GM23338 (cell line): ENCODE measurements at regions not wholly inside any gene's neighbourhood (a gene's known extent, or its start where the extent isn't known, plus 50 kb on each side); places are given as distances from the start of the nearest gene placed in this dataset.

ENCODE experiments used
- ATAC-seq: fragments of 200-7000 bp; cut with Tn5 transposase; 3 replicates; pipeline ENCODE4 v1.9.1; 2020
- DNase-seq: peaks from one replicate; pipeline ENCODE4 v3.0.0-alpha.2; 2015; ENCODE audit warnings: low spot score
- H2AFZ ChIP-seq: fragments of 200-600 bp; sonication (generic); 2 replicates; pipeline ENCODE4 v1.8.0; 2016; ENCODE audit warnings: antibody characterized with exemption, mild to moderate bottlenecking, moderate library complexity
- H3F3A ChIP-seq: fragments of 200-600 bp; sonication (generic); replicated peaks from 2 replicates; pipeline ENCODE4 v1.8.0; 2017; ENCODE audit warnings: antibody characterized with exemption, mixed run types, low read depth
- H3K27ac ChIP-seq: fragments of 200-600 bp; sonication (generic); 2 replicates; pipeline ENCODE4 v1.6.1; 2016; ENCODE audit warnings: low read depth
- H3K27me3 ChIP-seq: fragments of 200-600 bp; sonication (generic); 2 replicates; pipeline ENCODE4 v1.8.0; 2016; ENCODE audit warnings: mild to moderate bottlenecking, mixed run types, moderate library complexity; ENCODE audit not compliant: insufficient read depth
- H3K36me3 ChIP-seq: fragments of 200-600 bp; sonication (generic); 2 replicates; pipeline ENCODE4 v1.8.0; 2016; ENCODE audit warnings: mild to moderate bottlenecking; ENCODE audit not compliant: insufficient read depth
- H3K4me1 ChIP-seq: fragments of 200-600 bp; sonication (generic); 2 replicates; pipeline ENCODE4 v1.8.0; 2016; ENCODE audit warnings: mild to moderate bottlenecking, moderate library complexity; ENCODE audit not compliant: insufficient read depth
- H3K4me2 ChIP-seq: fragments of 200-600 bp; sonication (generic); 2 replicates; pipeline ENCODE4 v1.7.1; 2017; ENCODE audit warnings: mixed run types
- H3K4me3 ChIP-seq: fragments of 200-600 bp; sonication (generic); 2 replicates; pipeline ENCODE4 v1.6.1; 2016; ENCODE audit warnings: mixed run types
- H3K79me2 ChIP-seq: fragments of 200-600 bp; sonication (generic); replicated peaks from 2 replicates; pipeline ENCODE4 v1.8.0; 2017; ENCODE audit warnings: mild to moderate bottlenecking; ENCODE audit not compliant: insufficient read depth
- H3K9me2 ChIP-seq: fragments of 200-600 bp; sonication (generic); 2 replicates; pipeline ENCODE4 v1.8.0; 2017; ENCODE audit not compliant: insufficient read depth
- H4K20me1 ChIP-seq: fragments of 200-600 bp; sonication (generic); replicated peaks from 2 replicates; pipeline ENCODE4 v1.8.0; 2017; ENCODE audit warnings: mild to moderate bottlenecking; ENCODE audit not compliant: insufficient read depth
- H3K27ac Mint-ChIP-seq: 2 replicates; pipeline ENCODE4 v1.8.0; 2020; ENCODE audit warnings: inconsistent platforms, mild to moderate bottlenecking, moderate library complexity, mixed read lengths
- H3K27me3 Mint-ChIP-seq: 3 replicates; pipeline ENCODE4 v1.8.0; 2022; ENCODE audit warnings: low read depth, mild to moderate bottlenecking, moderate library complexity, mixed read lengths, inconsistent platforms; ENCODE audit not compliant: insufficient read depth, poor library complexity
- H3K36me3 Mint-ChIP-seq: 3 replicates; pipeline ENCODE4 v1.8.0; 2021; ENCODE audit warnings: low read depth, mild to moderate bottlenecking, inconsistent platforms, moderate library complexity, mixed read lengths
- H3K4me1 Mint-ChIP-seq: 3 replicates; pipeline ENCODE4 v1.8.0; 2020; ENCODE audit warnings: mild to moderate bottlenecking, inconsistent platforms, mixed read lengths
- H3K4me3 Mint-ChIP-seq: 3 replicates; pipeline ENCODE4 v1.8.0; 2021; ENCODE audit warnings: moderate library complexity, mild to moderate bottlenecking, inconsistent platforms, mixed read lengths
- H3K9me3 Mint-ChIP-seq: 3 replicates; pipeline ENCODE4 v1.8.0; 2020; ENCODE audit warnings: moderate library complexity, mild to moderate bottlenecking, inconsistent platforms, mixed read lengths
- CREB1 ChIP-seq: fragments of 250-450 bp; sonication (Bioruptor Pico); IDR thresholded peaks from 2 replicates; pipeline ENCODE4 v1.5.0; 2020; ENCODE audit warnings: low read depth, mild to moderate bottlenecking, moderate library complexity
- CTCF ChIP-seq, 2 experiments: fragments of 200-600 bp in 1 of 2; sonication (generic) in 1 of 2; conservative IDR thresholded peaks; 2 replicates each; pipeline versions ENCODE4 v1.5.1 to v1.6.1; 2016 to 2017; ENCODE audit warnings: antibody characterized with exemption in 2 of 2, low read depth in 2 of 2, mild to moderate bottlenecking in 2 of 2, moderate library complexity in 1 of 2
- EZH2 ChIP-seq: fragments of 200-600 bp; sonication (generic); IDR thresholded peaks from one replicate; pipeline ENCODE4 v1.8.0; 2017; ENCODE audit warnings: antibody characterized with exemption, mild to moderate bottlenecking, low read depth; ENCODE audit not compliant: unreplicated experiment
- EZH2phosphoT487 ChIP-seq: fragments of 200-600 bp; sonication (generic); IDR thresholded peaks from one replicate; pipeline ENCODE4 v1.8.1; 2018; ENCODE audit warnings: antibody characterized with exemption; ENCODE audit not compliant: unreplicated experiment
- POLR2AphosphoS5 ChIP-seq: IDR thresholded peaks from 2 replicates; pipeline ENCODE4 v1.6.1; 2016; ENCODE audit warnings: antibody characterized with exemption, low read depth
- STAT1 ChIP-seq: IDR thresholded peaks from one replicate; pipeline ENCODE4 v1.6.1; 2016; ENCODE audit warnings: antibody characterized with exemption; ENCODE audit not compliant: unreplicated experiment
- ZNF331 ChIP-seq: fragments of 250-450 bp; sonication (Bioruptor Pico); IDR thresholded peaks from 2 replicates; pipeline ENCODE4 v1.5.0; 2020; ENCODE audit warnings: low read depth, mild to moderate bottlenecking, moderate library complexity
- ZNF462 ChIP-seq: fragments of 250-450 bp; sonication (Bioruptor Pico); IDR thresholded peaks from 2 replicates; pipeline ENCODE4 v1.5.0; 2020; ENCODE audit warnings: mild to moderate bottlenecking, moderate library complexity
- TF ChIP-seq, protein P1 (sequence below): IDR thresholded peaks from one replicate; pipeline ENCODE4 v1.6.1; 2018; ENCODE audit warnings: antibody characterized with exemption; ENCODE audit not compliant: unreplicated experiment
- TF ChIP-seq, protein P2 (sequence below): IDR thresholded peaks from 2 replicates; pipeline ENCODE4 v1.6.1; 2016; ENCODE audit warnings: antibody characterized with exemption

DNA sequence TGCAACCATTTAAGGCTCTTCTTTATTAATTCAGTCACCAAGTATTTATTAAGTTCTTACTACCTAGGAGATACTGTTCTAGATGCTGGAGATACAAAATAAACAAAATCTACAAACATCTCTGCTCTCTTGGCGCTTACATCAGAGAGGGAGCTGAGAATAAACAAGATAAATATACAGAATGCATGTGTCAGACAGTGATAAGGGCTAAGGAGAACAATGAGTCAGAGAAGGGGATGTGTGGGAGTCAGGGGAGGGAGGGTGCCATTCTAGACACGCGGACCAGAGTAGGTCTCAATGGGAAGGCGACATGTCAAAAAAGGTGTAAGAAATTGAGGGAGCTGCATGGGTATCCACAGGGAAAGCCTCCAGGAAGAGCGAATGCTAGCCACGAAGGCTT is 393.2 kb downstream of the RWDD3 start:
- Histone ChIP-seq H3K4me1 (no peaks in the 10 kb centered on the region), H3K27me3 (no peaks in the 10 kb centered on the region), H3K9me2 (peaks cover 6% of the 10 kb centered on the region; the same call in 1 of the 2 replicates), H3K36me3 (no peaks in the 10 kb centered on the region), H4K20me1 (no peaks in the 10 kb centered on the region), H3K4me3 (no peak overlapping the region), H3K79me2 (no peaks in the 10 kb centered on the region), H3F3A (no peaks in the 10 kb centered on the region), H2AFZ (0 out of 2 replicates have a peak overlapping the region, but pooled peaks have one; percentile 35), H3K27ac (no peak overlapping the region), H3K4me2 (no peak overlapping the region)
- Mint-ChIP-seq H3K36me3 (no peaks in the 10 kb centered on the region), H3K4me3 (no peak overlapping the region), H3K9me3 (no peaks in the 10 kb centered on the region), H3K27me3 (peaks cover 4% of the 10 kb centered on the region), H3K4me1 (peaks cover 7% of the 10 kb centered on the region; the same call in 2 of the 3 replicates), H3K27ac (no peak overlapping the region)
- ATAC-seq (no peak), DNase-seq (no peak)
- TF ChIP-seq ZNF331 (CRISPR knock-in tag), result no peak
- TF ChIP-seq STAT1, result no peak
- TF ChIP-seq CREB1, result no peak
- no peak for TF ChIP-seq EZH2

DNA sequence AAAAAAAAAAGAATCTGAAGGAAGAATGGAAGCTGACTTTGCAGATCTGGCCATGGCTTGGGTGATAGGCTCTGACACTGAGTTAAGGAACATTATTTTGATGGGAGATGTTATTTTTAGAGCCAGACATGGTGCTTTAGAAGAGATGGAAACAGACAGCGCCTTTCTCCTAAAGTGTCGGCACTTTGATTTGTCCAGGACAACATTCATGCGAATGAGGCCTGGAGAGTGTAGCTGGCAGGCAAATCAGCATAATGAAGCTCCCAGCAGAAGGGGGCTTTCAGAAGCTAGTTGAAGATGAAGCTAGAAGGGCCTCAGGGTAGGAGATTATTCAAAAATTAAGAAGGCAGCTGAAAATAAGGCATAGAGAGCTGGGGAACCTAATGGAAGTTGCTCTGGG is 397.7 kb downstream of the RWDD3 start:
- H3K27ac Mint-ChIP-seq, result peak overlapping the region; percentile 70; the same call in 1 of the 2 replicates
- 0 out of 2 replicates have a peak overlapping the region, but pooled peaks have one; percentile 33 for H2AFZ ChIP-seq
- H3K4me1 Mint-ChIP-seq, result peaks cover 5% of the 10 kb centered on the region; the same call in 2 of the 3 replicates
- no peak for DNase-seq
- H3K27me3 Mint-ChIP-seq, result no peaks in the 10 kb centered on the region
- no peaks in the 10 kb centered on the region for H3K4me1 ChIP-seq
- H3K36me3 Mint-ChIP-seq, result no peaks in the 10 kb centered on the region; the same call in 2 of the 3 replicates
- H3K79me2 ChIP-seq, result no peaks in the 10 kb centered on the region
- H3F3A ChIP-seq, result no peaks in the 10 kb centered on the region
- ATAC-seq, result no peak
- H3K4me3 ChIP-seq, result no peak overlapping the region
- no peak overlapping the region for H3K27ac ChIP-seq
- H4K20me1 ChIP-seq, result no peaks in the 10 kb centered on the region
- H3K9me2 ChIP-seq, result peaks cover 6% of the 10 kb centered on the region; the same call in 1 of the 2 replicates
- no peaks in the 10 kb centered on the region for H3K27me3 ChIP-seq
- H3K4me3 Mint-ChIP-seq, result no peak overlapping the region
- H3K36me3 ChIP-seq, result no peaks in the 10 kb centered on the region
- no peaks in the 10 kb centered on the region for H3K9me3 Mint-ChIP-seq
- no peak overlapping the region for H3K4me2 ChIP-seq
- TF ChIP-seq, protein P1, sequence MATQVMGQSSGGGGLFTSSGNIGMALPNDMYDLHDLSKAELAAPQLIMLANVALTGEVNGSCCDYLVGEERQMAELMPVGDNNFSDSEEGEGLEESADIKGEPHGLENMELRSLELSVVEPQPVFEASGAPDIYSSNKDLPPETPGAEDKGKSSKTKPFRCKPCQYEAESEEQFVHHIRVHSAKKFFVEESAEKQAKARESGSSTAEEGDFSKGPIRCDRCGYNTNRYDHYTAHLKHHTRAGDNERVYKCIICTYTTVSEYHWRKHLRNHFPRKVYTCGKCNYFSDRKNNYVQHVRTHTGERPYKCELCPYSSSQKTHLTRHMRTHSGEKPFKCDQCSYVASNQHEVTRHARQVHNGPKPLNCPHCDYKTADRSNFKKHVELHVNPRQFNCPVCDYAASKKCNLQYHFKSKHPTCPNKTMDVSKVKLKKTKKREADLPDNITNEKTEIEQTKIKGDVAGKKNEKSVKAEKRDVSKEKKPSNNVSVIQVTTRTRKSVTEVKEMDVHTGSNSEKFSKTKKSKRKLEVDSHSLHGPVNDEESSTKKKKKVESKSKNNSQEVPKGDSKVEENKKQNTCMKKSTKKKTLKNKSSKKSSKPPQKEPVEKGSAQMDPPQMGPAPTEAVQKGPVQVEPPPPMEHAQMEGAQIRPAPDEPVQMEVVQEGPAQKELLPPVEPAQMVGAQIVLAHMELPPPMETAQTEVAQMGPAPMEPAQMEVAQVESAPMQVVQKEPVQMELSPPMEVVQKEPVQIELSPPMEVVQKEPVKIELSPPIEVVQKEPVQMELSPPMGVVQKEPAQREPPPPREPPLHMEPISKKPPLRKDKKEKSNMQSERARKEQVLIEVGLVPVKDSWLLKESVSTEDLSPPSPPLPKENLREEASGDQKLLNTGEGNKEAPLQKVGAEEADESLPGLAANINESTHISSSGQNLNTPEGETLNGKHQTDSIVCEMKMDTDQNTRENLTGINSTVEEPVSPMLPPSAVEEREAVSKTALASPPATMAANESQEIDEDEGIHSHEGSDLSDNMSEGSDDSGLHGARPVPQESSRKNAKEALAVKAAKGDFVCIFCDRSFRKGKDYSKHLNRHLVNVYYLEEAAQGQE, result no peak
- no peak for TF ChIP-seq ZNF462 (CRISPR knock-in tag)
- TF ChIP-seq POLR2AphosphoS5, result no peak
- TF ChIP-seq EZH2phosphoT487, result no peak
- TF ChIP-seq CTCF (conservative IDR thresholded peaks at IDR 0.05; ENCODE audit: low read depth in 2 of 2), result no peak
- TF ChIP-seq, protein P2, sequence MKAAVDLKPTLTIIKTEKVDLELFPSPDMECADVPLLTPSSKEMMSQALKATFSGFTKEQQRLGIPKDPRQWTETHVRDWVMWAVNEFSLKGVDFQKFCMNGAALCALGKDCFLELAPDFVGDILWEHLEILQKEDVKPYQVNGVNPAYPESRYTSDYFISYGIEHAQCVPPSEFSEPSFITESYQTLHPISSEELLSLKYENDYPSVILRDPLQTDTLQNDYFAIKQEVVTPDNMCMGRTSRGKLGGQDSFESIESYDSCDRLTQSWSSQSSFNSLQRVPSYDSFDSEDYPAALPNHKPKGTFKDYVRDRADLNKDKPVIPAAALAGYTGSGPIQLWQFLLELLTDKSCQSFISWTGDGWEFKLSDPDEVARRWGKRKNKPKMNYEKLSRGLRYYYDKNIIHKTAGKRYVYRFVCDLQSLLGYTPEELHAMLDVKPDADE, result no peak
- no peak for TF ChIP-seq ZNF331 (CRISPR knock-in tag)
